Neural cell (in vitro differentiated cells): ENCODE measurements at regions not wholly inside any gene's neighbourhood (a gene's known extent, or its start where the extent isn't known, plus 50 kb on each side); places are given as distances from the start of the nearest gene placed in this dataset.

Experiments used
- H2AFZ ChIP-seq: fragments of 200-600, 300-800 bp; sonication (generic), shearing (Covaris generic); 2 replicates; pipeline ENCODE4 v1.6.0; 2014; ENCODE audit warnings: low read depth, mild to moderate bottlenecking, antibody characterized with exemption, low read length, moderate library complexity
- H3F3A ChIP-seq: fragments of 200-600 bp; shearing (Covaris generic); 2 replicates; pipeline ENCODE4 v1.6.1; 2016; ENCODE audit warnings: mild to moderate bottlenecking, moderate library complexity, mixed read lengths, antibody characterized with exemption, low read length; ENCODE audit not compliant: insufficient read depth, poor library complexity, severe bottlenecking
- H3K27ac ChIP-seq: fragments of 200-600, 300-800 bp; sonication (generic), shearing (Covaris generic); 2 replicates; pipeline ENCODE4 v1.5.1; 2014; ENCODE audit warnings: mild to moderate bottlenecking, low read length, moderate library complexity
- H3K27me3 ChIP-seq: fragments of 300-800, 200-600 bp; sonication (generic), shearing (Covaris generic); 2 replicates; pipeline ENCODE4 v1.6.0; 2014; ENCODE audit warnings: mild to moderate bottlenecking, low read depth, low read length, moderate library complexity; ENCODE audit not compliant: insufficient read depth
- H3K36me3 ChIP-seq: fragments of 300-800, 200-600 bp; sonication (generic), shearing (Covaris generic); 2 replicates; pipeline ENCODE4 v1.5.1; 2014; ENCODE audit warnings: mild to moderate bottlenecking, antibody characterized with exemption, low read length, moderate library complexity; ENCODE audit not compliant: insufficient read depth
- H3K4me2 ChIP-seq: fragments of 300-800, 200-600 bp; sonication (generic), shearing (Covaris generic); 2 replicates; pipeline ENCODE4 v1.6.0; 2014; ENCODE audit warnings: mild to moderate bottlenecking, low read length
- H3K4me3 ChIP-seq: fragments of 300-800, 200-600 bp; sonication (generic), shearing (Covaris generic); 2 replicates; pipeline ENCODE4 v1.5.1; 2014; ENCODE audit warnings: mild to moderate bottlenecking, low read length, moderate library complexity
- H3K79me2 ChIP-seq: fragments of 200-600 bp; shearing (Covaris generic); replicated peaks from 2 replicates; pipeline ENCODE4 v1.6.0; 2014; ENCODE audit warnings: mild to moderate bottlenecking, low read length, moderate library complexity; ENCODE audit not compliant: insufficient read depth
- H3K9ac ChIP-seq: fragments of 300-800, 200-600 bp; sonication (generic), shearing (Covaris generic); 2 replicates; pipeline ENCODE4 v1.6.1; 2016; ENCODE audit warnings: mild to moderate bottlenecking, low read length, mixed read lengths
- H3K9me2 ChIP-seq: fragments of 200-600 bp; shearing (Covaris generic); 2 replicates; pipeline ENCODE4 v1.6.1; 2016; ENCODE audit warnings: mild to moderate bottlenecking, low read length, mixed read lengths; ENCODE audit not compliant: insufficient read depth
- H3K9me3 ChIP-seq: fragments of 200-600, 300-800 bp; sonication (generic), shearing (Covaris generic); 2 replicates; pipeline ENCODE4 v1.6.1; 2016; ENCODE audit warnings: mild to moderate bottlenecking, mixed run types, low read length, moderate library complexity, mixed read lengths
- H4K20me1 ChIP-seq: fragments of 200-600 bp; shearing (Covaris generic); 2 replicates; pipeline ENCODE4 v1.6.1; 2016; ENCODE audit warnings: mild to moderate bottlenecking, mixed run types; ENCODE audit not compliant: insufficient read depth
- EP300 ChIP-seq: fragments of 450-650 bp; conservative IDR thresholded peaks from 2 replicates; pipeline ENCODE4 v1.6.1; 2014; ENCODE audit warnings: antibody characterized with exemption, mild to moderate bottlenecking, moderate library complexity; ENCODE audit not compliant: poor library complexity, severe bottlenecking
- EZH2 ChIP-seq: fragments of 200-600, 300-800 bp; shearing (Covaris generic), sonication (generic); IDR thresholded peaks from 2 replicates; pipeline ENCODE4 v1.6.1; 2014; ENCODE audit warnings: antibody characterized with exemption, low read length, borderline replicate concordance, mild to moderate bottlenecking; ENCODE audit not compliant: insufficient read depth, poor library complexity, severe bottlenecking
- MXI1 ChIP-seq: fragments of 450-650 bp; conservative IDR thresholded peaks from 2 replicates; pipeline ENCODE4 v1.6.1; 2014; ENCODE audit warnings: antibody characterized with exemption, mild to moderate bottlenecking; ENCODE audit not compliant: poor library complexity, severe bottlenecking
- POLR2AphosphoS5 ChIP-seq: IDR thresholded peaks from 2 replicates; pipeline ENCODE4 v1.6.1; 2012
- RAD21 ChIP-seq: fragments of 450-650 bp; conservative IDR thresholded peaks from 2 replicates; pipeline ENCODE4 v1.6.1; 2014; ENCODE audit warnings: antibody characterized with exemption, mild to moderate bottlenecking, moderate library complexity
- SMC3 ChIP-seq: fragments of 450-650 bp; conservative IDR thresholded peaks from 2 replicates; pipeline ENCODE4 v1.6.1; 2014; ENCODE audit warnings: antibody characterized with exemption, mild to moderate bottlenecking, moderate library complexity; ENCODE audit not compliant: poor library complexity
- TAF1 ChIP-seq: IDR thresholded peaks from 2 replicates; pipeline ENCODE4 v1.6.1; 2012; ENCODE audit warnings: low read depth
- small RNA-seq, 3 experiments: library from RNA; depleted of rRNA; stranded (forward); fragments of <200 nt; gene quantifications; one replicate each; pipeline ENCODE3, GENCODE V24; 2012
- TF ChIP-seq, protein P1 (sequence below): IDR thresholded peaks from 2 replicates; pipeline ENCODE4 v1.6.1; 2012; ENCODE audit warnings: borderline replicate concordance
- TF ChIP-seq, protein P2 (sequence below): fragments of 450-650 bp; IDR thresholded peaks from 2 replicates; pipeline ENCODE4 v1.5.1; 2014; ENCODE audit warnings: antibody characterized with exemption, mild to moderate bottlenecking, moderate library complexity; ENCODE audit not compliant: poor library complexity, severe bottlenecking

DNA sequence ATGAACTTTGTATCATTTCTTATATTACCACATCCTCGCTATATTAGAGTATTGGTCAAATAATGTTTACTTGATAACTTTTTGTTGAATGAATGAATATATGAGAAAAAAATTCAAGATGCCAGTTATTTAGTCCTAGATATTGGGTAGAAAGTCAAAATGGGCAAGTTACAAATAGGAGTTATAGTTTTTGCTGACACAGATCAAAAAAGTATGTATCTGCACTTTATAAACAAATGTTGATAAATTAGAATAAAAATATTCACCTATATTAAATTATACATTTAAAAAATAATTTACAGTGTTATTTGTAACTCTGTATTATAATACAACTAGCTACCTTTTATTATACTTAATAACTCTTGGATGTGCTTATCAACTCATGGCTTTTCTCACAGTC, 57.8 kb upstream of the NDST4 start:
- Histone ChIP-seq H2AFZ (no peak overlapping the region), H3K27ac (no peak overlapping the region), H3K36me3 (no peaks in the 10 kb centered on the region), H3K4me3 (no peak overlapping the region), H3K9ac (no peak overlapping the region), H3K9me2 (no peaks in the 10 kb centered on the region), H3K27me3 (no peaks in the 10 kb centered on the region), H3K79me2 (no peaks in the 10 kb centered on the region), H3F3A (no peaks in the 10 kb centered on the region), H3K4me2 (no peak overlapping the region), H4K20me1 (no peaks in the 10 kb centered on the region), H3K9me3 (no peaks in the 10 kb centered on the region)
- TF ChIP-seq, protein P1, sequence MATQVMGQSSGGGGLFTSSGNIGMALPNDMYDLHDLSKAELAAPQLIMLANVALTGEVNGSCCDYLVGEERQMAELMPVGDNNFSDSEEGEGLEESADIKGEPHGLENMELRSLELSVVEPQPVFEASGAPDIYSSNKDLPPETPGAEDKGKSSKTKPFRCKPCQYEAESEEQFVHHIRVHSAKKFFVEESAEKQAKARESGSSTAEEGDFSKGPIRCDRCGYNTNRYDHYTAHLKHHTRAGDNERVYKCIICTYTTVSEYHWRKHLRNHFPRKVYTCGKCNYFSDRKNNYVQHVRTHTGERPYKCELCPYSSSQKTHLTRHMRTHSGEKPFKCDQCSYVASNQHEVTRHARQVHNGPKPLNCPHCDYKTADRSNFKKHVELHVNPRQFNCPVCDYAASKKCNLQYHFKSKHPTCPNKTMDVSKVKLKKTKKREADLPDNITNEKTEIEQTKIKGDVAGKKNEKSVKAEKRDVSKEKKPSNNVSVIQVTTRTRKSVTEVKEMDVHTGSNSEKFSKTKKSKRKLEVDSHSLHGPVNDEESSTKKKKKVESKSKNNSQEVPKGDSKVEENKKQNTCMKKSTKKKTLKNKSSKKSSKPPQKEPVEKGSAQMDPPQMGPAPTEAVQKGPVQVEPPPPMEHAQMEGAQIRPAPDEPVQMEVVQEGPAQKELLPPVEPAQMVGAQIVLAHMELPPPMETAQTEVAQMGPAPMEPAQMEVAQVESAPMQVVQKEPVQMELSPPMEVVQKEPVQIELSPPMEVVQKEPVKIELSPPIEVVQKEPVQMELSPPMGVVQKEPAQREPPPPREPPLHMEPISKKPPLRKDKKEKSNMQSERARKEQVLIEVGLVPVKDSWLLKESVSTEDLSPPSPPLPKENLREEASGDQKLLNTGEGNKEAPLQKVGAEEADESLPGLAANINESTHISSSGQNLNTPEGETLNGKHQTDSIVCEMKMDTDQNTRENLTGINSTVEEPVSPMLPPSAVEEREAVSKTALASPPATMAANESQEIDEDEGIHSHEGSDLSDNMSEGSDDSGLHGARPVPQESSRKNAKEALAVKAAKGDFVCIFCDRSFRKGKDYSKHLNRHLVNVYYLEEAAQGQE, result no peak
- no peak for TF ChIP-seq POLR2AphosphoS5
- TF ChIP-seq MXI1, result no peak

DNA sequence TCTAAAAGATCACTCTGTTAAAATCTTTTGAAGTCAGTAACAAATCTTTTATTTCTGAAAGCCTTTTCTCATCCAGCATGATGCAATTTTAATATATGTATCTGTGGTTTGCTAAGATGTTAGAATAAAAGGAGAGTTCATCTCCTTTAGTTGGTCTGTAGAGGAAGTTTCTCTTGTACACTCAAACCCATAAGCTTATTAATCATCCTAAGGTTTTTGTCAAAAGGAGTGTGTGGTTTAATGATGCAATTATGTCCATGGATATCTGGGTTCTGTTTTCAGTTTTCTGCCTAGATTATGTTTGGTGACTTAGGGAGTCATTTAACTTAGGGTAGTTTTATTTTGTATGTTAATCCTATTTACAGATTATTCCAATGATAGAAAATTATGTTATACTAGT, 52.1 kb upstream of the NDST4 start:
- H3K9me3 ChIP-seq, result no peaks in the 10 kb centered on the region
- no peaks in the 10 kb centered on the region for H3K36me3 ChIP-seq
- H3K4me3 ChIP-seq, result no peak overlapping the region
- no peaks in the 10 kb centered on the region for H3K79me2 ChIP-seq
- no peak overlapping the region for H3K4me2 ChIP-seq
- H3K27me3 ChIP-seq, result no peaks in the 10 kb centered on the region
- no peaks in the 10 kb centered on the region for H3K9me2 ChIP-seq
- no peaks in the 10 kb centered on the region for H4K20me1 ChIP-seq
- no peaks in the 10 kb centered on the region for H3F3A ChIP-seq
- no peak overlapping the region for H2AFZ ChIP-seq
- TF ChIP-seq, protein P1, result no peak
- TF ChIP-seq TAF1 (no peak), RAD21 (no peak), POLR2AphosphoS5 (no peak), SMC3 (no peak), EP300 (no peak), MXI1 (no peak), EZH2 (no peak)
- TF ChIP-seq, protein P2, sequence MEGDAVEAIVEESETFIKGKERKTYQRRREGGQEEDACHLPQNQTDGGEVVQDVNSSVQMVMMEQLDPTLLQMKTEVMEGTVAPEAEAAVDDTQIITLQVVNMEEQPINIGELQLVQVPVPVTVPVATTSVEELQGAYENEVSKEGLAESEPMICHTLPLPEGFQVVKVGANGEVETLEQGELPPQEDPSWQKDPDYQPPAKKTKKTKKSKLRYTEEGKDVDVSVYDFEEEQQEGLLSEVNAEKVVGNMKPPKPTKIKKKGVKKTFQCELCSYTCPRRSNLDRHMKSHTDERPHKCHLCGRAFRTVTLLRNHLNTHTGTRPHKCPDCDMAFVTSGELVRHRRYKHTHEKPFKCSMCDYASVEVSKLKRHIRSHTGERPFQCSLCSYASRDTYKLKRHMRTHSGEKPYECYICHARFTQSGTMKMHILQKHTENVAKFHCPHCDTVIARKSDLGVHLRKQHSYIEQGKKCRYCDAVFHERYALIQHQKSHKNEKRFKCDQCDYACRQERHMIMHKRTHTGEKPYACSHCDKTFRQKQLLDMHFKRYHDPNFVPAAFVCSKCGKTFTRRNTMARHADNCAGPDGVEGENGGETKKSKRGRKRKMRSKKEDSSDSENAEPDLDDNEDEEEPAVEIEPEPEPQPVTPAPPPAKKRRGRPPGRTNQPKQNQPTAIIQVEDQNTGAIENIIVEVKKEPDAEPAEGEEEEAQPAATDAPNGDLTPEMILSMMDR, result no peak
- no peak overlapping the region for H3K9ac ChIP-seq
- H3K27ac ChIP-seq, result no peak overlapping the region

Small RNAs in the stretch of these regions (small RNA-seq; reads per million reads assigned to genes)
- 0 reads per million in 3 experiments for gene RNU6-119P
